ENCODE measurements at regions not wholly inside any gene's neighbourhood (a gene's known extent, or its start where the extent isn't known, plus 50 kb on each side); places are given as distances from the start of the nearest gene placed in this dataset.

DNA sequence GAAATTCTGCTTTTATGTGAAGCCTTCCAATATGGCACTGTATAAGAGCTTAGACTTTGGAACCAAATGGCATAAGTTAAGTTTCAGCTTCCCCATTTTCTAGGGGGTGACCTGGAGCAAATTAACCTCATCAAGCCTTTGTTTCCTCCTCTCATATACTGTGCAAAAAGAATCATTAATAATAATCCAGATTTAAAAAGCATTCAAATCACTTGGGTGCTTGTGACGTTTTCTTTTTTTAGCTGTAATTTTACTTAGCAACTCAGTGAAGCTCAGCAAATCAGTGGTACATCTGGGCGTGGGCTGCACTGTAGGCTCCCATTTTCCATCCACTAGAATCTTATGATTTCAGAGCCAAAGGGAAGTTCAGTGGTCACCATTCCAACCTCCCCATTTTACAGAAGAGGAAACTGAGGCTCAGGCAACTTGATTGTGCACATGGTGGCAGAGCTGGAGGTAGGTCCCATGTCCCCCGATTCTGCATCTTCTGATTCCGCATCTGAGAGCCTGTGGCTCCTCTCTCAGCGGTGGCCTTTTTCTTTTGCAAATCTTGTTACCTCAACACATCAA lies 131.2 kb downstream of the SNAPC1 start:
- DNase-seq (ENCODE audit: low read depth): no peak

GRCh38 chr14:61894452-61895077 lies 132.3 kb downstream of the SNAPC1 start:
- DNase-seq (ENCODE audit: low read depth): peak; percentile 19

- DNase-seq (ENCODE audit: low read depth): no peak
These were observed 135.1 kb downstream of the SNAPC1 start for GRCh38 chr14:61897300-61897699.

- no peak for DNase-seq (ENCODE audit: low read depth)
These were observed 136.3 kb downstream of the SNAPC1 start for GRCh38 chr14:61898568-61898967.

DNA sequence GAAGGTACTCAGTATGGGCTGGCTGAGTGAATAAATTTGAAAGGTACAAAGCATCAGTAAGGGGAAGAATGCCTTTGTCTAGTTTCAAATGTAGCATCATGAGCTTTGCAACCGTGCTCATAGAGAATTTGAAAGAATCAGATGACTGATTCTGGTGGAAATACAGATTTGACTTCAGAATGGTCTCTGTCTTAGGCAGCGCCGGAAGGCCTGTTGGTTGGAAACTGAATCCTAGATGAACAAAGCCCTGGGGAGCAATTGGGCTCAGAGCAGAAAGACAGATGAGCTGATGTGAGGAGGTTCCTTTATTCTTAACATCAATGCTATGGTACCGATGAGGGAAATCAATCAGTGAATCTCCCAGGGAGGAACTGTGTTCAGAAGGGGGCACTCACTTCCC lies 137.3 kb downstream of the SNAPC1 start:
- no peak for DNase-seq (ENCODE audit: low read depth)

DNA sequence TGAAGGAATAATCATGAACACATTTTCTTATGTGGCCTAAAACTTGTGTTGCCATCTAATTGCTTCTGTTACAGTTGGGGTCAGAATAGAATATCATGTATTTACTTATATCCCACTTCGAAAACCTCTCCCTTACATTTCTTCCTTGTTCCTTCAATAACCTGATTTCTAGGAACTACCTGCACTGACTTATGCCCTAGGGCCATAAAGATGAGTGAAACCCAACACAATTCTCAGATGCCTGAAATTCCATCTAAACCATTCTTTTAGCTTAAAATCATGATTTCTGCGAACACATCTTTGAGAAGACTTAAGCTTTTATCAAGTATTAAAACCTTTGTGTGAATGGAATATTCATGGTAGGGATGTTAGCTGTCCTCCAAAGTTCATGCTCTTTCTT lies 142.7 kb downstream of the SNAPC1 start:
- DNase-seq (ENCODE audit: low read depth): no peak

GRCh38 chr14:61911574-61911973 lies 149.4 kb downstream of the SNAPC1 start:
- no peak for DNase-seq (ENCODE audit: low read depth)

- no peak for DNase-seq (ENCODE audit: low read depth)
These were observed 156.8 kb downstream of the SNAPC1 start for GRCh38 chr14:61918998-61919397.

GRCh38 chr14:61923348-61923747 lies 161.1 kb downstream of the SNAPC1 start:
- no peak for DNase-seq (ENCODE audit: low read depth)

- no peak for DNase-seq (ENCODE audit: low read depth)
These were observed 162.8 kb downstream of the SNAPC1 start for GRCh38 chr14:61925043-61925442.

DNA sequence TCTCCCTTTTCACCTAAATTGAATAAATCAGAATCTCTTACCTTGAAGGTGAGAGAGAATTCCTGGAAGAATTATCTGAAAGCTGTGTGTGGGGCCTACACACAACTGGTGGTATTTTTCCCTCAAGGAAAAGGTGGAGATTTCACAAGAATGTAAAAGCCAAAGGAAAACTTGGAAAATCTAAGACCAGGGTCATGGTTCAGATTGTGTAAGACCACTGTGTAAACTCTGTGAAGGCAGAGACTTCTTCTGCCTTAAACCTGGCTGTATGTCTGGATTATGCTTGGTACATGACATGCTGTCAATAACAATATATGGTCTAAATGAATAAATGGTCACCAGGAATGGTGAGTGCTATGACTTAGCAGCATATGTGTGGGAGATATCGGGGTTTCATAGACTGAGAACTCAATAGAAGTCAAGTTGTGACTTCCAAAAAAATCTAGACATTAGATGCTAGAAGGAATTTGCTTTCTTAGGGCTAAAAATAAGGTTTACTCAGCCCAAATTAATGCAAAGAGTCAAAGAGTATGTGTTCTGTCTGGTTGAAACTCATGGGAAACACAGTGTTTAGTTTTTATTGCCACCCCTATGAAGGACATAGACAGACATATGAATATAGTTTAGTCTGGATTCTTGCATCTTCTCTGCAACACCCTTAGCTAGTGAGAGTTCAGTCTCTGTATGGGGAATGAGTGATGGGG lies 163.7 kb downstream of the SNAPC1 start:
- no peak for DNase-seq (ENCODE audit: low read depth)

- peak; percentile 29 for DNase-seq (ENCODE audit: low read depth)
These were observed 164.8 kb downstream of the SNAPC1 start for GRCh38 chr14:61927060-61927459.

GRCh38 chr14:61927520-61927919 lies 165.3 kb downstream of the SNAPC1 start:
- DNase-seq (ENCODE audit: low read depth): peak; percentile 38

DNA sequence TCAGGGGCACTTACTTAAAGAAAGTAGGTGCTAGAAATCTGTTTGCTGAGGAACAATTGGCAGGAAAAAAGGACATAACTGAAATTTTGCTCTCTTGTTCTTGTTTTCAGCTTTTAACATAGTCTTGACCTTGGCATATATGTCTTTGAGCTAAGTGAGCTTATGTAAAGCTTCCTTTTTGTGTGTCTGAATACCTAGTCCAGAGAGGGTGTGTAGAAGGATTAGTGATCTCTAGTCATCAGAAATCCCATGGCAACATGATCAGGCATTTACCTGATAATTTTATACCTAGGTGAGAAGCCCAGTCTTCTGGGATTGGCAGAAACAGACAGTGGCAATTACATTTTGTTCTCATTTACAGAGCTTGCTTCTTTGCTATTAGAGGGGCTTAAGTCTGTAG lies 166.1 kb downstream of the SNAPC1 start:
- DNase-seq (ENCODE audit: low read depth): no peak

- DNase-seq (ENCODE audit: low read depth): no peak
These were observed 166.5 kb downstream of the SNAPC1 start for GRCh38 chr14:61928701-61929100.

DNA sequence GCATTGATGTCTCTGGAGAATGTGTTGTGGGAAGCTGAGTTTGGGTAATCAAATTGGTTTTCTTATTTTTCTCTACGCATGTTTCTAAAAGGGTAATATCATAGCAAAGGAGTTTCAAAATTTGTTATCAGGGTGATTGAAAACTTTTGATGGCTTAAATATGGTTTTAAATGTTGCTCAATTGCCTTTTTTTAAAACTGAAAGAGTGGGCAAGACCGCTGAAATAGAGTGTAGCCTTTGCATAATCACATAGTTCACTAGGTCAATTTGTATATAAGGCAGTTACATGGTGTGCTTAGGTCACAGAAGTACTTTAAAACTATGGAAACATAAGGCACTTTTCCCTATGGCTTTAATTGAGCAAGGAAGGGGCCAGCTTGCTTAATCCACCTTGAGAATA lies 167.4 kb downstream of the SNAPC1 start:
- no peak for DNase-seq (ENCODE audit: low read depth)

DNA sequence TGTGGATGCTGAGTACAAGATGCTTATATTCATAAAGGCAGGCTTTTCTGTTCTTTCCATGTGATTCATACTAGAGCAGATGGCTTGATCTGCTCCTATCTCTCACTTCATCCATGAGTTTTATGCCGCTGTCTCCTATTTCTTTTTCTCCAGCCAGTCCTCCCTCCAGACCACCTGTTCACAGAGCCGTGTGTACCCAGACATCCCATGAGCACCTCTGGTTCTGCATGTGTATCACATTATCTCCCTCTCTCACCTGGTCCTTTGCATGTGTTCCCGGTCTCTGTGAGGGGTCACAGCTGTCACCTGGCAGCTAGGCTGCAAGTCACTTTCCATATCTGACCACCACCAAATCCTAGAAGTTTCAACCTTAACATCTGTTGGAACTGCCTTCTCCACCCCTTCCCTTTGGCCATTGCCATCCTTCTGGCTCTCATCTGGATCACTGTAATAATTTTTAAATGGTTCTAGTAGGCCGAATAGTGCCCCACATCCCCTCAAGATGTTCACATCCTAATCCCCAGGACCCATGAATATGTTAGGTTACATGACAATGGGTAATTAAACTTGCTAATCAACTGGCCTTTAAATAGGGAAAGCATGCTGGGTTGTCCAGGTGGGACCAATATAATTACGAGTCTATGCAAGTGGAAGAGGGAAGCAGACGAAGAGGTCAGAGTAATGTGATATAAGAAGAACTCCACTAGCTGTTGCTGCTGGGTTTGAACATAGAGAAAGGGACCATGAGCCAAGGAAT lies 168.1 kb downstream of the SNAPC1 start:
- no peak for DNase-seq (ENCODE audit: low read depth)

DNA sequence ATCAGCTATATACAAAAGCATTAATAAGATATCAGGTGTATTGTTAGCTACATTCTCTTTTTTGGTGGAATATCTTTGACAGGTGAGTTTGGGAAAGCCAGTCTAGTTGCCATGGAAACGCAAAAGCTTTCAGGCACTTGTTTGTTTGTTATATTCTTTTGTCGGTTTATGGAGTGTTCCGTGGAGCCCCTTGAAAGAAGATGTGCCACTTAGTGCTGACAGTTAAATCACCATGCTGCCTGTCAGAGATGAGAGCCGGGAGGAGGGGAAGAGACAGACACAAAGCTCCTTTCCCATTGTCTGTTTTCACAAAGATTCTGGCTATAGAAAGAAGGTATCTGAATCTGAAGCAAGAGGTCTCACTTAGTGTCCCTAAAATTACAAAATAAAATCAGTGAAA lies 170.8 kb downstream of the SNAPC1 start:
- DNase-seq (ENCODE audit: low read depth): no peak

DNA sequence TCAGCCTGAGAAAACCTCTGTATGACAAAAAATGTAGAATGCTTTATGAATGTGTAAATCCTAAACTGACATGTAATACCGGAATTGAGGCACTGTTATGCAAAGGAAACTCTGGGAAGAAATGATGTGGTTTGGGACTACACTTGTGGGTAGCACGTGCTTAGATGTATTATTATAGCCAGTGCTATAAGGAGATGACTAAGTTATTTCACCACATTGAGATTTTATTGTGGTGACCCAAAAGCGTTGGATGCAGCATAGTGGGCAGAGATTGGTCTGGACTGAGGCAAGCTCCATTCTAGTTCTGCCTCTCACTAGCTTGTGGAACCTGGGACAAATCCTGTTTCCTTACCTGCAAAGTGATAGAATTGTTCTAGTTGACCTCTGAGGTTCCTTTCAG lies 172.2 kb downstream of the SNAPC1 start:
- DNase-seq (ENCODE audit: low read depth): peak; percentile 87

GRCh38 chr14:61939776-61940175 lies 177.6 kb downstream of the SNAPC1 start:
- no peak for DNase-seq (ENCODE audit: low read depth)

DNA sequence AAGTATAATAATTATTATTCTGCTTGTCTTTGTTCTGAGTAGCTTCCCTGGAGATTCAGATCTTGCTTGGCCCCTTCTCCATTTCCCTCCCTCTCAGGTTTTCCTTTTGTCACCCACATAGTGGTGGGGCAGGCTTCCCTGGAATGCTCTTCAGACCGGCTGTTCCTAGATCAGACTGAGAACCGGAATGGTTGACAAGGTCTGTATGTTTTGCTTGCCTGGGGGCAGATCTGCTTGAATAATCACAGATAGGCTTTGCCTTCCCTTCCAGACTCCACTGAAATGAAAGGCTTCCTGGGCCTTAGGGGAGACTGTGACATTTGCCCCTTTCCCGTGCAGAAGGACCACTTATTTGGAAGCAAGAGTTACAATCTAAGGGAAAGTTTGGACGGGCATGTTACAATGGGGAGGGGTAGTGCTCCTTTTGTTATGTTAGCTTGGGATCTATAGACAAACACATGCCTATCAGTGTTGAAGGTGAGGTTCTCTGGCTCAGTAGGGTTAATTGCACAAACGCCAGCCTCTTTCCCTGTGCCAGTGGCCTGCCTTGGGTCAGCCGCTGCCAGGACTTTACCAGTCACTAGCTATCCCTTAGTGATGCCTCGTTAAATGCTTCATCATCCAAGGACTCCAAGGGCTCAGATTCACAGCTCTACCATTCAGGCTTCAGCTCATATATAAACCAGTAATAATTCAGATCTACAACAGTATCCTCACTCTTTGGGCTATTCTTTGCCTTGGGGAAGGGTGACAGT lies 178.6 kb downstream of the SNAPC1 start:
- DNase-seq (ENCODE audit: low read depth): no peak

Data from HS-27A (cell line).